Neural progenitor cell (in vitro differentiated cells): ENCODE measurements at regions not wholly inside any gene's neighbourhood (a gene's known extent, or its start where the extent isn't known, plus 50 kb on each side); places are given as distances from the start of the nearest gene placed in this dataset.

Experiments
- EZH2 ChIP-seq: fragments of 200-600 bp; sonication (generic); IDR thresholded peaks from 2 replicates; pipeline ENCODE4 v1.6.1; 2017; ENCODE audit warnings: antibody characterized with exemption, mild to moderate bottlenecking, moderate library complexity
- EZH2phosphoT487 ChIP-seq: fragments of 200-600 bp; sonication (generic); IDR thresholded peaks from 2 replicates; pipeline ENCODE4 v1.6.1; 2017; ENCODE audit warnings: antibody characterized with exemption
- TF ChIP-seq, protein P1 (sequence below): fragments of 200-600 bp; sonication (generic); IDR thresholded peaks from 2 replicates; pipeline ENCODE4 v1.5.1; 2017; ENCODE audit warnings: antibody characterized with exemption, mild to moderate bottlenecking

DNA sequence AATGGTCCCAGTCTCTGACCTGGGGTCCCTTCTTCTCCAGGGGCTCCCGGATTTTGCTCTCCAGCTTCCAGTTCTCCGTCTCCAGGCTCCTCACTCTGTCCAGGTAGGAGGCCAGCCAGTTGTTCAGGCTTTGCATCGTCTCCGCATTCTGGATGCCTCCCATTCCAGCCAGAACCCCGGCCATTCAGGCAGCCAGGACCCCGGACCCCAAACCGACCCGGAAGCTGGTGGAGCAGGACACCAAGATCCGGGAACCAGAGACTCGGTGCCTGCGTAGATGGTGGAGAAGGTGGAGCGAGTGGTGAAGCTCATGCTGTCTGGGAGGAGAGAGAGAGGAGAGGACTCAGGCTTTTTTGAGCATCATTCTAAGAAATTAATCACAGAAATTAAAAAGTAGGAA is 572.4 kb upstream of the NCAM2 start:
- TF ChIP-seq, protein P1, sequence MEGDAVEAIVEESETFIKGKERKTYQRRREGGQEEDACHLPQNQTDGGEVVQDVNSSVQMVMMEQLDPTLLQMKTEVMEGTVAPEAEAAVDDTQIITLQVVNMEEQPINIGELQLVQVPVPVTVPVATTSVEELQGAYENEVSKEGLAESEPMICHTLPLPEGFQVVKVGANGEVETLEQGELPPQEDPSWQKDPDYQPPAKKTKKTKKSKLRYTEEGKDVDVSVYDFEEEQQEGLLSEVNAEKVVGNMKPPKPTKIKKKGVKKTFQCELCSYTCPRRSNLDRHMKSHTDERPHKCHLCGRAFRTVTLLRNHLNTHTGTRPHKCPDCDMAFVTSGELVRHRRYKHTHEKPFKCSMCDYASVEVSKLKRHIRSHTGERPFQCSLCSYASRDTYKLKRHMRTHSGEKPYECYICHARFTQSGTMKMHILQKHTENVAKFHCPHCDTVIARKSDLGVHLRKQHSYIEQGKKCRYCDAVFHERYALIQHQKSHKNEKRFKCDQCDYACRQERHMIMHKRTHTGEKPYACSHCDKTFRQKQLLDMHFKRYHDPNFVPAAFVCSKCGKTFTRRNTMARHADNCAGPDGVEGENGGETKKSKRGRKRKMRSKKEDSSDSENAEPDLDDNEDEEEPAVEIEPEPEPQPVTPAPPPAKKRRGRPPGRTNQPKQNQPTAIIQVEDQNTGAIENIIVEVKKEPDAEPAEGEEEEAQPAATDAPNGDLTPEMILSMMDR: no peak
- no peak for TF ChIP-seq EZH2
- TF ChIP-seq EZH2phosphoT487: no peak
